ENCODE measurements at regions not wholly inside any gene's neighbourhood (a gene's known extent, or its start where the extent isn't known, plus 50 kb on each side); places are given as distances from the start of the nearest gene placed in this dataset.

DNA sequence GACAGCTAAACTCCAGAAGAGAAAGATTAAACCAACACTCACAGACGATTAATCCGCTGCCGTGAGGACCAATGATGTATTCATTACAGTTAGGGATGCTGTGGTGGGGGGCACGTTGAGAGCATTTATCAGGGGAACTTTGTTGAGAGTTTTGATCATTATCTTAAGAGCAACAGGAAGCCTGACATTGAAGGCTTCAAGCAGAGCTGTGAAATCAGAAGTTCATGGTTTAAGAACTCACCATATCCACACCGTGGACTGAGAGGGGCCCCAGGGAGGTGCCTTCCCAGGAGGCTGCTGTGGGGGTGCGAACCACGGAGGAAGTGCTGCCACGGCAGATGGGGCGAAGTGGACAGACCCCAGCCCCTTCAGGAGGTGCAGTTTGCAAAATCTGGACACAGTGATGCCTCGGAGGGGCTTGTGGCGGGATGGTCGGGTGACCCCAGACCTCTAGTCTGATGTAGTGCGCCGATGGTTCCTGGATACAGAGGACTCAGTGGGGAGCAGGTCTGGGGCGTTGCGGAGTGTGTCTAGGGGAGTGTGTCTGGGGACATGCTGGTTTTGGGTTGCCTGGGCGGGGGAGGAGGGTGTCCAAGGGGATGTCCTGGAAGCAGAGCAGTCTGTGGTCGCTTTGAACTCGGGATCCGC is 73.0 kb downstream of the DIO3 start:
- H3K79me2 ChIP-seq (ENCODE audit: control insufficient read depth in 1 of 2, insufficient read depth in 2 of 2, low read length in 2 of 2) = no peaks in the 10 kb centered on the region
- H3K4me3 ChIP-seq (ENCODE audit: extremely low read depth in 1 of 4, insufficient read depth in 2 of 4, low read depth in 3 of 4, low read length in 4 of 4) = no peak overlapping the region
- 90% methylated on average over 20 of the region's 20 CpGs; no CpG with 5 or more reads in 1 of the 2 experiments for WGBS, 2 experiments (ENCODE audit: extremely low coverage in 1 of 2, insufficient coverage in 1 of 2, insufficient read length in 1 of 2, insufficient replicate concordance in 2 of 2, low coverage in 1 of 2, low lambda C conversion rate in 2 of 2, missing lambda C conversion rate in 1 of 2)
- H3K4ac ChIP-seq (replicated peaks; ENCODE audit: insufficient read length, low read depth, low read length) = no peak overlapping the region
- no peak overlapping the region for H2BK120ac ChIP-seq (replicated peaks; ENCODE audit: low read depth, low read length)
- no peak overlapping the region for H3K56ac ChIP-seq (replicated peaks; ENCODE audit: insufficient read length, low read depth, low read length)
- H3K9ac ChIP-seq (replicated peaks in 1 of 4; ENCODE audit: extremely low read depth in 1 of 4, low read depth in 3 of 4, low read length in 3 of 4) = no peak overlapping the region
- H3K27me3 ChIP-seq (replicated peaks in 1 of 4; ENCODE audit: control insufficient read depth in 3 of 4, extremely low read depth in 1 of 4, insufficient read depth in 3 of 4, low read length in 3 of 4) = peaks cover 0 to 3% (median under 1%) of the 10 kb centered on the region in 4 experiments; a peak in 4 of 7 replicates
- POLR2A ChIA-PET (ENCODE audit: partially characterized antibody) = no interaction called here
- no peak overlapping the region for H2BK20ac ChIP-seq (ENCODE audit: low read length)
- H2BK5ac ChIP-seq (ENCODE audit: low read depth, low read length) = no peak overlapping the region
- CTCF ChIA-PET (ENCODE audit: partially characterized antibody) = interaction anchor here (0.7 to 1.3 kb wide), 7 partner anchors 11 to 709 kb away, joined by 3 to 4 read pairs (median 3); no protein-coding TSS in a partner anchor
- no peak overlapping the region for H3K23ac ChIP-seq (ENCODE audit: insufficient read length)
- DNase-seq (ENCODE audit: low read depth in 1 of 2, low spot score in 2 of 2) (no peak), FAIRE-seq (no peak)
- no peak overlapping the region for H4K5ac ChIP-seq (ENCODE audit: insufficient read length, low read depth, low read length)
- H3K79me1 ChIP-seq (ENCODE audit: low read depth, low read length) = no peaks in the 10 kb centered on the region
- H3K4me1 ChIP-seq (replicated peaks in 1 of 4; ENCODE audit: control insufficient read depth in 3 of 4, insufficient read depth in 4 of 4, low read length in 3 of 4) = no peaks in the 10 kb centered on the region
- no peaks in the 10 kb centered on the region for H3K23me2 ChIP-seq (ENCODE audit: low read depth, low read length)
- no peak overlapping the region for H2BK15ac ChIP-seq (ENCODE audit: low read length)
- no peak overlapping the region for H3K27ac ChIP-seq (ENCODE audit: low read depth, low read length)
- H4K8ac ChIP-seq (ENCODE audit: extremely low read depth, insufficient read depth, low read length) = no peak overlapping the region
- H2AFZ ChIP-seq (ENCODE audit: low read length) = no peak overlapping the region
- no peak overlapping the region for H3K4me2 ChIP-seq (ENCODE audit: insufficient read depth in 1 of 2, low read depth in 2 of 2, low read length in 2 of 2)
- H2BK12ac ChIP-seq (ENCODE audit: low read depth, low read length) = no peak overlapping the region
- no peak overlapping the region for H3K14ac ChIP-seq (ENCODE audit: insufficient read length)
- no peak overlapping the region for H4K91ac ChIP-seq (replicated peaks; ENCODE audit: insufficient read length, low read length)
- H3K9me3 ChIP-seq (ENCODE audit: insufficient read depth in 2 of 2, low read depth in 1 of 2, low read length in 1 of 2) = no peaks in the 10 kb centered on the region; a peak in 1 of 4 replicates
- no peak overlapping the region for H3K18ac ChIP-seq (ENCODE audit: extremely low read depth, low read length)
- H4K20me1 ChIP-seq (replicated peaks in 1 of 2; ENCODE audit: control insufficient read depth in 1 of 2, insufficient read depth in 2 of 2, low read length in 2 of 2) = no peaks in the 10 kb centered on the region
- no peaks in the 10 kb centered on the region for H3K36me3 ChIP-seq (ENCODE audit: control insufficient read depth in 2 of 4, insufficient read depth in 4 of 4, low read length in 3 of 4)
- no peak overlapping the region for H2AK5ac ChIP-seq (ENCODE audit: low read depth, low read length)
- TF ChIP-seq BRCA1 (IDR thresholded peaks at IDR 0.05; ENCODE audit: low read depth, low read length) = no peak
- no peak for TF ChIP-seq CHD2 (IDR thresholded peaks at IDR 0.05; ENCODE audit: low read length)
- no peak for TF ChIP-seq SAP30 (IDR thresholded peaks at IDR 0.05; ENCODE audit: insufficient read depth, insufficient replicate concordance, low read length)
- no peak for TF ChIP-seq CBX5 (IDR thresholded peaks at IDR 0.05; ENCODE audit: low read depth, low read length)
- no peak for TF ChIP-seq CREB1 (IDR thresholded peaks at IDR 0.05)
- TF ChIP-seq BCL11A (IDR thresholded peaks at IDR 0.05; ENCODE audit: low read depth in 2 of 2, low read length in 2 of 2) = no peak
- no peak for TF ChIP-seq SIN3A (conservative IDR thresholded peaks at IDR 0.05 in 1 of 2, IDR thresholded peaks at IDR 0.05 in 1 of 2; ENCODE audit: low read depth in 1 of 2, low read length in 2 of 2)
- TF ChIP-seq SIRT6 (IDR thresholded peaks at IDR 0.05; ENCODE audit: low read length) = no peak
- TF ChIP-seq POU5F1 (IDR thresholded peaks at IDR 0.05; ENCODE audit: low read depth, low read length) = no peak
- no peak for TF ChIP-seq JUND (IDR thresholded peaks at IDR 0.05; ENCODE audit: low read length)
- TF ChIP-seq CEBPB (IDR thresholded peaks at IDR 0.05; ENCODE audit: low read depth, low read length) = no peak
- no peak for TF ChIP-seq PHF8 (conservative IDR thresholded peaks at IDR 0.05; ENCODE audit: low read depth, low read length)
- TF ChIP-seq GABPA (IDR thresholded peaks at IDR 0.05; ENCODE audit: borderline replicate concordance, insufficient read depth, low read length) = no peak
- no peak for TF ChIP-seq NRF1 (IDR thresholded peaks at IDR 0.05; ENCODE audit: low read depth, low read length)
- TF ChIP-seq POLR2A (IDR thresholded peaks at IDR 0.05; ENCODE audit: control extremely low read depth in 1 of 2, low read depth in 2 of 2, low read length in 2 of 2) = no peak
- TF ChIP-seq KDM5A (IDR thresholded peaks at IDR 0.05; ENCODE audit: low read length) = no peak
